ENCODE measurements at regions not wholly inside any gene's neighbourhood (a gene's known extent, or its start where the extent isn't known, plus 50 kb on each side); places are given as distances from the start of the nearest gene placed in this dataset.

GRCh38 chr14:95396221-95396620, 76.5 kb upstream of the CLMN start:
- no peaks in the 10 kb centered on the region for H3K9me3 ChIP-seq (ENCODE audit: low read length)
- H3K4me1 ChIP-seq (ENCODE audit: insufficient read depth, low read length): no peaks in the 10 kb centered on the region
- no peak overlapping the region for H3K4me3 ChIP-seq (ENCODE audit: low read length)
- no peaks in the 10 kb centered on the region for H3K27me3 ChIP-seq (ENCODE audit: insufficient read depth, low read length, poor library complexity, severe bottlenecking)
- Mint-ChIP-seq H3K27ac (no peak overlapping the region), H3K9me3 (peaks cover 0 to 6% (median 0%) of the 10 kb centered on the region in 5 donors), H3K27me3 (peaks cover 1 to 3% of the 10 kb centered on the region in 2 donors), H3K36me3 (no peaks in the 10 kb centered on the region), H3K4me1 (no peaks in the 10 kb centered on the region), H3K4me3 (no peak overlapping the region)
- DNase-seq: no peak
- no peaks in the 10 kb centered on the region for H3K36me3 ChIP-seq (ENCODE audit: insufficient read depth, low read length)
- ChIA-PET POLR2A (no interaction called here), CTCF (no interaction called here)
- no peak overlapping the region for H3K27ac ChIP-seq (ENCODE audit: low read depth, low read length)

GRCh38 chr14:95395098-95395737, 75.5 kb upstream of the CLMN start:
- Mint-ChIP-seq H3K9me3 (peaks cover 0 to 7% (median 2%) of the 10 kb centered on the region in 5 donors), H3K27ac (no peak overlapping the region), H3K4me1 (no peaks in the 10 kb centered on the region), H3K4me3 (no peak overlapping the region), H3K27me3 (peaks cover 3 to 10% of the 10 kb centered on the region in 2 donors), H3K36me3 (peaks cover 0 to 5% (median 0%) of the 10 kb centered on the region in 3 donors)
- Histone ChIP-seq H3K9me3 (ENCODE audit: low read length) (no peaks in the 10 kb centered on the region), H3K4me1 (ENCODE audit: insufficient read depth, low read length) (no peaks in the 10 kb centered on the region), H3K27me3 (ENCODE audit: insufficient read depth, low read length, poor library complexity, severe bottlenecking) (no peaks in the 10 kb centered on the region), H3K27ac (ENCODE audit: low read depth, low read length) (no peak overlapping the region), H3K4me3 (ENCODE audit: low read length) (no peak overlapping the region), H3K36me3 (ENCODE audit: insufficient read depth, low read length) (no peaks in the 10 kb centered on the region)
- ChIA-PET CTCF (no interaction called here), POLR2A (no interaction called here)
- no peak for DNase-seq

GRCh38 chr14:95394297-95395097, 74.8 kb upstream of the CLMN start:
- Histone ChIP-seq H3K4me3 (ENCODE audit: low read length) (no peak overlapping the region), H3K9me3 (ENCODE audit: low read length) (no peaks in the 10 kb centered on the region), H3K27ac (ENCODE audit: low read depth, low read length) (no peak overlapping the region), H3K27me3 (ENCODE audit: insufficient read depth, low read length, poor library complexity, severe bottlenecking) (no peaks in the 10 kb centered on the region), H3K4me1 (ENCODE audit: insufficient read depth, low read length) (no peaks in the 10 kb centered on the region), H3K36me3 (ENCODE audit: insufficient read depth, low read length) (no peaks in the 10 kb centered on the region)
- no peak overlapping the region for H3K27ac Mint-ChIP-seq
- H3K4me3 Mint-ChIP-seq: no peak overlapping the region
- ChIA-PET CTCF (no interaction called here), POLR2A (no interaction called here)
- DNase-seq: no peak
- H3K4me1 Mint-ChIP-seq: no peaks in the 10 kb centered on the region
- peaks cover 3 to 17% of the 10 kb centered on the region in 2 donors for H3K27me3 Mint-ChIP-seq
- peaks cover 0 to 7% (median 2%) of the 10 kb centered on the region in 5 donors for H3K9me3 Mint-ChIP-seq
- peaks cover 0 to 5% (median 0%) of the 10 kb centered on the region in 3 donors for H3K36me3 Mint-ChIP-seq

GRCh38 chr14:95392841-95393240, 73.1 kb upstream of the CLMN start:
- CTCF ChIA-PET: no interaction called here

GRCh38 chr14:95391331-95391730, 71.6 kb upstream of the CLMN start:
- DNase-seq: no peak
- H3K4me3 ChIP-seq (ENCODE audit: low read length): no peak overlapping the region
- Mint-ChIP-seq H3K4me3 (no peak overlapping the region), H3K4me1 (no peaks in the 10 kb centered on the region), H3K36me3 (peaks cover 0 to 5% (median 0%) of the 10 kb centered on the region in 3 donors), H3K9me3 (peaks cover 0 to 7% (median 2%) of the 10 kb centered on the region in 5 donors), H3K27me3 (peaks cover 5 to 33% of the 10 kb centered on the region in 2 donors), H3K27ac (no peak overlapping the region)
- CTCF ChIA-PET: no interaction called here
- no peaks in the 10 kb centered on the region for H3K27me3 ChIP-seq (ENCODE audit: insufficient read depth, low read length, poor library complexity, severe bottlenecking)
- no peaks in the 10 kb centered on the region for H3K36me3 ChIP-seq (ENCODE audit: insufficient read depth, low read length)
- POLR2A ChIA-PET: no interaction called here
- no peaks in the 10 kb centered on the region for H3K9me3 ChIP-seq (ENCODE audit: low read length)
- H3K4me1 ChIP-seq (ENCODE audit: insufficient read depth, low read length): no peaks in the 10 kb centered on the region
- H3K27ac ChIP-seq (ENCODE audit: low read depth, low read length): no peak overlapping the region

More at GRCh38 chr14:95392841-95393240, 73.1 kb upstream of the CLMN start:
- Histone ChIP-seq H3K4me1 (ENCODE audit: insufficient read depth, low read length) (no peaks in the 10 kb centered on the region), H3K9me3 (ENCODE audit: low read length) (no peaks in the 10 kb centered on the region), H3K27me3 (ENCODE audit: insufficient read depth, low read length, poor library complexity, severe bottlenecking) (no peaks in the 10 kb centered on the region), H3K27ac (ENCODE audit: low read depth, low read length) (no peak overlapping the region), H3K4me3 (ENCODE audit: low read length) (no peak overlapping the region), H3K36me3 (ENCODE audit: insufficient read depth, low read length) (no peaks in the 10 kb centered on the region)
- Mint-ChIP-seq H3K36me3 (peaks cover 0 to 5% (median 0%) of the 10 kb centered on the region in 3 donors), H3K4me1 (no peaks in the 10 kb centered on the region), H3K4me3 (no peak overlapping the region), H3K9me3 (peaks cover 0 to 7% (median 2%) of the 10 kb centered on the region in 5 donors), H3K27ac (no peak overlapping the region), H3K27me3 (peaks cover 3 to 25% of the 10 kb centered on the region in 2 donors)
- POLR2A ChIA-PET: no interaction called here
- DNase-seq: no peak

- Mint-ChIP-seq H3K9me3 (peaks cover 0 to 7% (median 2%) of the 10 kb centered on the region in 5 donors), H3K4me3 (no peak overlapping the region), H3K27ac (no peak overlapping the region), H3K27me3 (peaks cover 5 to 45% of the 10 kb centered on the region in 2 donors), H3K36me3 (peaks cover 0 to 5% (median 0%) of the 10 kb centered on the region in 3 donors), H3K4me1 (no peaks in the 10 kb centered on the region)
- DNase-seq: no peak
- Histone ChIP-seq H3K36me3 (ENCODE audit: insufficient read depth, low read length) (no peaks in the 10 kb centered on the region), H3K27ac (ENCODE audit: low read depth, low read length) (no peak overlapping the region), H3K9me3 (ENCODE audit: low read length) (no peaks in the 10 kb centered on the region), H3K27me3 (ENCODE audit: insufficient read depth, low read length, poor library complexity, severe bottlenecking) (no peaks in the 10 kb centered on the region), H3K4me1 (ENCODE audit: insufficient read depth, low read length) (no peaks in the 10 kb centered on the region), H3K4me3 (ENCODE audit: low read length) (no peak overlapping the region)
- ChIA-PET CTCF (no interaction called here), POLR2A (no interaction called here)
Observed at GRCh38 chr14:95389471-95390011, 69.8 kb upstream of the CLMN start.

GRCh38 chr14:95388699-95389098, 69.0 kb upstream of the CLMN start:
- DNase-seq: no peak
- Mint-ChIP-seq H3K27me3 (peaks cover 4 to 50% of the 10 kb centered on the region in 2 donors), H3K4me1 (no peaks in the 10 kb centered on the region), H3K9me3 (peaks cover 0 to 2% (median 2%) of the 10 kb centered on the region in 5 donors), H3K4me3 (no peak overlapping the region), H3K27ac (no peak overlapping the region), H3K36me3 (peaks cover 0 to 5% (median 0%) of the 10 kb centered on the region in 3 donors)
- ChIA-PET CTCF (no interaction called here), POLR2A (no interaction called here)
- H3K36me3 ChIP-seq (ENCODE audit: insufficient read depth, low read length): no peaks in the 10 kb centered on the region
- no peak overlapping the region for H3K4me3 ChIP-seq (ENCODE audit: low read length)
- H3K4me1 ChIP-seq (ENCODE audit: insufficient read depth, low read length): no peaks in the 10 kb centered on the region
- H3K27me3 ChIP-seq (ENCODE audit: insufficient read depth, low read length, poor library complexity, severe bottlenecking): no peaks in the 10 kb centered on the region
- H3K9me3 ChIP-seq (ENCODE audit: low read length): no peaks in the 10 kb centered on the region
- no peak overlapping the region for H3K27ac ChIP-seq (ENCODE audit: low read depth, low read length)

GRCh38 chr14:95387826-95388445, 68.2 kb upstream of the CLMN start:
- H3K36me3 ChIP-seq (ENCODE audit: insufficient read depth, low read length): no peaks in the 10 kb centered on the region
- Mint-ChIP-seq H3K9me3 (peaks cover 0 to 2% (median 2%) of the 10 kb centered on the region in 5 donors), H3K27ac (no peak overlapping the region), H3K36me3 (peaks cover 0 to 5% (median 0%) of the 10 kb centered on the region in 3 donors), H3K27me3 (peaks cover 5 to 50% of the 10 kb centered on the region in 2 donors), H3K4me3 (no peak overlapping the region), H3K4me1 (no peaks in the 10 kb centered on the region)
- no peak for DNase-seq
- no peak overlapping the region for H3K27ac ChIP-seq (ENCODE audit: low read depth, low read length)
- CTCF ChIA-PET: no interaction called here
- POLR2A ChIA-PET: no interaction called here
- no peaks in the 10 kb centered on the region for H3K9me3 ChIP-seq (ENCODE audit: low read length)
- no peak overlapping the region for H3K4me3 ChIP-seq (ENCODE audit: low read length)
- H3K4me1 ChIP-seq (ENCODE audit: insufficient read depth, low read length): no peaks in the 10 kb centered on the region
- H3K27me3 ChIP-seq (ENCODE audit: insufficient read depth, low read length, poor library complexity, severe bottlenecking): no peaks in the 10 kb centered on the region
